Left lung (tissue), 4 donors: ENCODE measurements at regions not wholly inside any gene's neighbourhood (a gene's known extent, or its start where the extent isn't known, plus 50 kb on each side); places are given as distances from the start of the nearest gene placed in this dataset.

Experiments used
- ATAC-seq: fragments of 200-7000 bp; cut with Tn5 transposase; one replicate; pipeline ENCODE4 v1.9.1; 2020; ENCODE audit warnings: moderate library complexity
- DNase-seq, 4 donors: peaks; one replicate each; pipeline ENCODE4 v3.0.0-alpha.2; 2013 to 2020
- H3K27ac ChIP-seq, 2 donors: fragments of 200-600 bp; sonication (generic) in 1 of 2; one replicate each; pipeline versions ENCODE4 v1.5.0 to v1.8.0; 2020 to 2021
- H3K27me3 ChIP-seq, 2 donors: fragments of 200-600 bp; sonication (generic) in 1 of 2; one replicate each; pipeline versions ENCODE4 v1.5.0 to v1.8.0; 2020 to 2021
- H3K36me3 ChIP-seq, 2 donors: fragments of 200-600 bp; sonication (generic) in 1 of 2; one replicate each; pipeline versions ENCODE4 v1.5.0 to v1.8.0; 2020 to 2021
- H3K4me1 ChIP-seq, 2 donors: fragments of 200-600 bp; one replicate each; pipeline ENCODE4 v1.8.0; 2021
- H3K4me3 ChIP-seq, 2 donors: fragments of 200-600 bp; sonication (generic) in 1 of 2; one replicate each; pipeline versions ENCODE4 v1.5.0 to v1.8.0; 2020 to 2021; ENCODE audit warnings: mild to moderate bottlenecking in 1 of 2
- H3K9me3 ChIP-seq, 2 donors: fragments of 200-600 bp; sonication (generic) in 1 of 2; one replicate each; pipeline versions ENCODE4 v1.5.0 to v1.8.0; 2020 to 2021
- intact Hi-C, 2 donors: fragments of 100-400 bp; cut with DNase I; formaldehyde crosslinking; loops; one replicate each; pipeline versions ENCODE4 v1.11.2 to v1.14.2; 2022
- TF ChIP-seq, protein P1 (sequence below), 2 donors: fragments of 200-600 bp; sonication (generic) in 1 of 2; IDR thresholded peaks; one replicate each; pipeline versions ENCODE4 v1.5.0 to v1.8.0; 2021; ENCODE audit warnings: antibody characterized with exemption in 2 of 2
- donor health status: DM: no; HTN: yes; CAD: no.
- donor health status: DM: no; HTN: no; CAD: no.

GRCh38 chrX:150163956-150164726 lies 199.0 kb upstream of the MAMLD1 start:
- no peak overlapping the region for H3K27ac ChIP-seq
- H3K36me3 ChIP-seq, result no peaks in the 10 kb centered on the region
- no peaks in the 10 kb centered on the region for H3K9me3 ChIP-seq
- no peaks in the 10 kb centered on the region for H3K27me3 ChIP-seq
- TF ChIP-seq, protein P1, sequence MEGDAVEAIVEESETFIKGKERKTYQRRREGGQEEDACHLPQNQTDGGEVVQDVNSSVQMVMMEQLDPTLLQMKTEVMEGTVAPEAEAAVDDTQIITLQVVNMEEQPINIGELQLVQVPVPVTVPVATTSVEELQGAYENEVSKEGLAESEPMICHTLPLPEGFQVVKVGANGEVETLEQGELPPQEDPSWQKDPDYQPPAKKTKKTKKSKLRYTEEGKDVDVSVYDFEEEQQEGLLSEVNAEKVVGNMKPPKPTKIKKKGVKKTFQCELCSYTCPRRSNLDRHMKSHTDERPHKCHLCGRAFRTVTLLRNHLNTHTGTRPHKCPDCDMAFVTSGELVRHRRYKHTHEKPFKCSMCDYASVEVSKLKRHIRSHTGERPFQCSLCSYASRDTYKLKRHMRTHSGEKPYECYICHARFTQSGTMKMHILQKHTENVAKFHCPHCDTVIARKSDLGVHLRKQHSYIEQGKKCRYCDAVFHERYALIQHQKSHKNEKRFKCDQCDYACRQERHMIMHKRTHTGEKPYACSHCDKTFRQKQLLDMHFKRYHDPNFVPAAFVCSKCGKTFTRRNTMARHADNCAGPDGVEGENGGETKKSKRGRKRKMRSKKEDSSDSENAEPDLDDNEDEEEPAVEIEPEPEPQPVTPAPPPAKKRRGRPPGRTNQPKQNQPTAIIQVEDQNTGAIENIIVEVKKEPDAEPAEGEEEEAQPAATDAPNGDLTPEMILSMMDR (IDR thresholded peaks at IDR 0.05), result no peak
- ATAC-seq, result no peak
- no peak for DNase-seq
- no peak overlapping the region for H3K4me3 ChIP-seq
- intact Hi-C loops, result no loop called here
- H3K4me1 ChIP-seq, result no peaks in the 10 kb centered on the region

DNA sequence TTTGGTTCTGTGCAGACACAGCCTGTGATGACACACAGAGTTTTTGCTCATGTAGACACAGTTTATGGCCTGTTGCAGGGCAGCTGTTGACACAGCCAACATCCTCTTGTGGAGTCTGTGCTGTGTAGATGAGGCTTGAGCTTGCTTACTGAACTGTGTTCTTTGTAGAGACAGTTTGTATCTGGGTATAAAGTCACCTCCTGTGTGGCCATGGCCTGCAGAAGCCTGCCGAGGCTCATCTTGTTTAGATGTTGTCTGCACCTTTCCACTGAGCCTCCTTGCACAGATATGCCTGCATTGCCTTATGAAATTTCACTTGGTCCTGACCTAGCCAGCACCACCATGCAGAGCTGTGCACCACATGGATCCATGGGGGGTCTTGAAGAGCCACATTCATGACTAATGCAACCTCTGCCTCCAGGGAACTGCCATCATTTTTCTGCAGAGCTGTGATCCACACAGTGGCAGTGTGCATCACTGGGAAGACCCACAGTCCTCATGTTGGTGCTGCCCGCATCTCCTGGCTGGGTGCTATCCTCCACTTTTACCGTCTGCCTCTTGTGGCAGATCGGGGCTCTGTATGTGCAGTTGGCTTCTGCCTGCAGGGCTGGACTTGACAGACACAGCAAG lies 198.0 kb upstream of the MAMLD1 start:
- no peaks in the 10 kb centered on the region for H3K9me3 ChIP-seq
- no peaks in the 10 kb centered on the region for H3K36me3 ChIP-seq
- intact Hi-C loops, result no loop called here
- no peak overlapping the region for H3K4me3 ChIP-seq
- no peak overlapping the region for H3K27ac ChIP-seq
- TF ChIP-seq, protein P1 (IDR thresholded peaks at IDR 0.05), result no peak
- H3K4me1 ChIP-seq, result no peaks in the 10 kb centered on the region
- ATAC-seq (no peak), DNase-seq (no peak)
- no peaks in the 10 kb centered on the region for H3K27me3 ChIP-seq

DNA sequence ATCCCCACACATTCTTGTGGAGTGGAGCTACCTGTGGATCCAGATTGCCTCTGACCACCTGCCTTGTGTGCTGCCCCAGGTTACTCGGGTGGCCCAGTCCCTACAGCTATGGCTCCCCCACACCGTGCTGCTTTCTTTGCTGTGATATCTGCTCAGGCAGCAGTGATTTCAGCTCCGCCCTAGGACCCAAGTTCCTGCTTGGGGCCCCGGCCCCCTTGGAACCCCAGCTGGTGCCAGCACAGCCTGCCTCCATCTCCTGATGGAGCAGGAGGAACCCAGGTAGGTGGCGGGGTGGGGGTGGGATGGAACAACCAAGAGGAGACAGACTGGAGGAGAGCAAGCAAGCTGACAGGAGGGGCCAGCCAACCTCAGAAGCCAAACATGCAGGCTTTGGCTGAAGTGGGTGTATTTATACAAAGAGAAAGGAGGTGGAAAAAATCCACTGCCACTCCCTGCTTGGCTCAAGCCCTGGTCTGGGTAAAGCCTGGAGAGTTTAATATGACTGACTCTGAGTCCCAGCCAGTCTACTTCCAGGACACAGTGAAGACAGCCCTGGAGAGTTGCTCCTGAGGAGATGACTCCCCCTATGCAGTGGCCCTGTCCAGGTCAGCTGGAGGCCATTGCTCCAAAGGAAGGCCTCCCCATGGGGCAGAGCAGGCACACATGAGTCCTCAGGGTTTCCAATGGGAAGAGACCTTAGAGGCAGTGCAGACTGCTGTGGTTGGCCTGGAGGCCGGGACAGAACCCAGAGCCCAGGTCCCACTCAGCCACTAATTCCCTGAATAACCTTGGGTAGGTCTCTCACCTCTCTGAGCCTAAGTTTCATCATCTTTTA lies 197.1 kb upstream of the MAMLD1 start:
- Histone ChIP-seq H3K27me3 (no peaks in the 10 kb centered on the region), H3K36me3 (no peaks in the 10 kb centered on the region), H3K4me3 (no peak overlapping the region), H3K9me3 (no peaks in the 10 kb centered on the region), H3K27ac (no peak overlapping the region), H3K4me1 (no peaks in the 10 kb centered on the region)
- TF ChIP-seq, protein P1 (IDR thresholded peaks at IDR 0.05), result no peak
- DNase-seq (no peak), ATAC-seq (peak; percentile 61)
- intact Hi-C loops, result no loop called here

GRCh38 chrX:150167482-150168324 lies 195.4 kb upstream of the MAMLD1 start:
- no peaks in the 10 kb centered on the region for H3K27me3 ChIP-seq
- TF ChIP-seq, protein P1 (IDR thresholded peaks at IDR 0.05), result no peak
- H3K27ac ChIP-seq, result no peak overlapping the region
- H3K9me3 ChIP-seq, result no peaks in the 10 kb centered on the region
- no peak overlapping the region for H3K4me3 ChIP-seq
- ATAC-seq (no peak), DNase-seq (no peak)
- H3K4me1 ChIP-seq, result no peaks in the 10 kb centered on the region
- intact Hi-C loops, result no loop called here
- H3K36me3 ChIP-seq, result no peaks in the 10 kb centered on the region
